ENCODE measurements at regions not wholly inside any gene's neighbourhood (a gene's known extent, or its start where the extent isn't known, plus 50 kb on each side); places are given as distances from the start of the nearest gene placed in this dataset.

GRCh38 chr2:156649596-156649995, 213.4 kb downstream of the GPD2 start:
- TF ChIP-seq, protein P1, sequence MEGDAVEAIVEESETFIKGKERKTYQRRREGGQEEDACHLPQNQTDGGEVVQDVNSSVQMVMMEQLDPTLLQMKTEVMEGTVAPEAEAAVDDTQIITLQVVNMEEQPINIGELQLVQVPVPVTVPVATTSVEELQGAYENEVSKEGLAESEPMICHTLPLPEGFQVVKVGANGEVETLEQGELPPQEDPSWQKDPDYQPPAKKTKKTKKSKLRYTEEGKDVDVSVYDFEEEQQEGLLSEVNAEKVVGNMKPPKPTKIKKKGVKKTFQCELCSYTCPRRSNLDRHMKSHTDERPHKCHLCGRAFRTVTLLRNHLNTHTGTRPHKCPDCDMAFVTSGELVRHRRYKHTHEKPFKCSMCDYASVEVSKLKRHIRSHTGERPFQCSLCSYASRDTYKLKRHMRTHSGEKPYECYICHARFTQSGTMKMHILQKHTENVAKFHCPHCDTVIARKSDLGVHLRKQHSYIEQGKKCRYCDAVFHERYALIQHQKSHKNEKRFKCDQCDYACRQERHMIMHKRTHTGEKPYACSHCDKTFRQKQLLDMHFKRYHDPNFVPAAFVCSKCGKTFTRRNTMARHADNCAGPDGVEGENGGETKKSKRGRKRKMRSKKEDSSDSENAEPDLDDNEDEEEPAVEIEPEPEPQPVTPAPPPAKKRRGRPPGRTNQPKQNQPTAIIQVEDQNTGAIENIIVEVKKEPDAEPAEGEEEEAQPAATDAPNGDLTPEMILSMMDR (IDR thresholded peaks at IDR 0.05), result peak in 4 of 12 donors; percentile 13 to 24 (median 18)
- no peak for TF ChIP-seq POLR2A (IDR thresholded peaks at IDR 0.05)

Data from heart left ventricle (tissue), 13 donors.